GM12864 (cell line): ENCODE measurements at regions not wholly inside any gene's neighbourhood (a gene's known extent, or its start where the extent isn't known, plus 50 kb on each side); places are given as distances from the start of the nearest gene placed in this dataset.

Experiments used
- DNase-seq: peaks from one replicate; pipeline ENCODE4 v3.0.0-alpha.2; 2011; ENCODE audit warnings: low read depth
- H3K4me3 ChIP-seq: 2 replicates; pipeline ENCODE4 v1.5.1; 2011; ENCODE audit warnings: mild to moderate bottlenecking, low read depth, low read length, control low read depth
- CTCF ChIP-seq: IDR thresholded peaks from 2 replicates; pipeline ENCODE4 v1.5.1; 2011; ENCODE audit warnings: low read depth, mild to moderate bottlenecking, moderate library complexity, low read length, control low read depth, inconsistent platforms; ENCODE audit errors: missing control alignments

GRCh38 chr13:59603646-59604045 lies 560.1 kb downstream of the DIAPH3 start:
- DNase-seq = no peak
- TF ChIP-seq CTCF = no peak
- H3K4me3 ChIP-seq = no peak overlapping the region

- TF ChIP-seq CTCF = no peak
- no peak for DNase-seq
- H3K4me3 ChIP-seq = no peak overlapping the region
Measured at GRCh38 chr13:59607172-59607571, 556.6 kb downstream of the DIAPH3 start.

- no peak overlapping the region for H3K4me3 ChIP-seq
- no peak for TF ChIP-seq CTCF
- DNase-seq = no peak
Measured at GRCh38 chr13:59607780-59608233, 555.9 kb downstream of the DIAPH3 start.

GRCh38 chr13:59609421-59609820 lies 554.3 kb downstream of the DIAPH3 start:
- no peak for TF ChIP-seq CTCF
- no peak overlapping the region for H3K4me3 ChIP-seq
- no peak for DNase-seq
